Adipocyte (in vitro differentiated cells): ENCODE measurements at regions not wholly inside any gene's neighbourhood (a gene's known extent, or its start where the extent isn't known, plus 50 kb on each side); places are given as distances from the start of the nearest gene placed in this dataset.
"Not testable (repeated sequence)": the region's sequence is repeated elsewhere in the genome, so short reads cannot be mapped to it uniquely, and the experiment has no call there.

Source experiments
- DNase-seq: peaks from one replicate; pipeline ENCODE4 v3.0.0-alpha.2; 2015; ENCODE audit warnings: low read depth
- H3K27me3 ChIP-seq: replicated peaks from 2 replicates; pipeline ENCODE4 v1.7.0; 2013; ENCODE audit warnings: mild to moderate bottlenecking, low read length, moderate library complexity; ENCODE audit not compliant: control insufficient read depth, insufficient read depth
- H3K36me3 ChIP-seq: 2 replicates; pipeline ENCODE4 v1.7.0; 2013; ENCODE audit warnings: low read length, mild to moderate bottlenecking, moderate library complexity; ENCODE audit not compliant: control insufficient read depth, insufficient read depth, severe bottlenecking
- H3K4me1 ChIP-seq: 2 replicates; pipeline ENCODE4 v1.7.0; 2013; ENCODE audit warnings: mild to moderate bottlenecking, low read length, moderate library complexity; ENCODE audit not compliant: control insufficient read depth, insufficient read depth
- H3K4me3 ChIP-seq: 2 replicates; pipeline ENCODE4 v1.7.0; 2013; ENCODE audit warnings: mild to moderate bottlenecking, low read length, moderate library complexity
- H3K9ac ChIP-seq: 2 replicates; pipeline ENCODE4 v1.7.0; 2013; ENCODE audit warnings: mild to moderate bottlenecking, low read length, moderate library complexity
- H3K9me3 ChIP-seq: 2 replicates; pipeline ENCODE4 v1.7.0; 2013; ENCODE audit warnings: mild to moderate bottlenecking, low read length, moderate library complexity; ENCODE audit not compliant: control insufficient read depth

GRCh38 chr7:110531186-110531585, 559.7 kb upstream of the LRRN3 start:
- H3K4me1 ChIP-seq, result peaks cover 8% of the 10 kb centered on the region
- H3K9me3 ChIP-seq, result peaks cover 3% of the 10 kb centered on the region
- H3K9ac ChIP-seq, result no peak overlapping the region
- no peak overlapping the region for H3K4me3 ChIP-seq
- no peaks in the 10 kb centered on the region for H3K27me3 ChIP-seq
- DNase-seq, result peak; percentile 38
- no peaks in the 10 kb centered on the region for H3K36me3 ChIP-seq

GRCh38 chr7:110534241-110534931, 556.5 kb upstream of the LRRN3 start:
- no peaks in the 10 kb centered on the region for H3K36me3 ChIP-seq
- no peaks in the 10 kb centered on the region for H3K27me3 ChIP-seq
- no peak overlapping the region for H3K4me3 ChIP-seq
- no peaks in the 10 kb centered on the region for H3K9me3 ChIP-seq
- DNase-seq, result peak; percentile 62
- peak overlapping the region; percentile 0 for H3K9ac ChIP-seq
- H3K4me1 ChIP-seq, result peaks cover 8% of the 10 kb centered on the region

GRCh38 chr7:110539216-110539615, 551.7 kb upstream of the LRRN3 start:
- H3K9ac ChIP-seq, result no peak overlapping the region
- no peaks in the 10 kb centered on the region for H3K9me3 ChIP-seq
- DNase-seq, result peak; percentile 22
- no peaks in the 10 kb centered on the region for H3K27me3 ChIP-seq
- H3K36me3 ChIP-seq, result no peaks in the 10 kb centered on the region
- H3K4me1 ChIP-seq, result peaks cover 8% of the 10 kb centered on the region
- no peak overlapping the region for H3K4me3 ChIP-seq

GRCh38 chr7:110541962-110542361, 549.0 kb upstream of the LRRN3 start:
- peak; percentile 10 for DNase-seq
- Histone ChIP-seq H3K4me3 (no peak overlapping the region), H3K9ac (no peak overlapping the region), H3K9me3 (no peaks in the 10 kb centered on the region), H3K36me3 (no peaks in the 10 kb centered on the region), H3K27me3 (no peaks in the 10 kb centered on the region), H3K4me1 (no peaks in the 10 kb centered on the region)

- H3K9ac ChIP-seq, result no peak overlapping the region
- no peak for DNase-seq
- no peaks in the 10 kb centered on the region for H3K4me1 ChIP-seq
- H3K27me3 ChIP-seq, result no peaks in the 10 kb centered on the region
- H3K4me3 ChIP-seq, result no peak overlapping the region
- H3K36me3 ChIP-seq, result no peaks in the 10 kb centered on the region
- no peaks in the 10 kb centered on the region for H3K9me3 ChIP-seq
Measured at GRCh38 chr7:110544194-110544593, 546.7 kb upstream of the LRRN3 start.

GRCh38 chr7:110548372-110548771, 542.6 kb upstream of the LRRN3 start:
- no peak for DNase-seq
- Histone ChIP-seq H3K9ac (no peak overlapping the region), H3K36me3 (no peaks in the 10 kb centered on the region), H3K4me3 (no peak overlapping the region), H3K27me3 (no peaks in the 10 kb centered on the region), H3K9me3 (peaks cover 6% of the 10 kb centered on the region), H3K4me1 (no peaks in the 10 kb centered on the region)

GRCh38 chr7:110557136-110557535, 533.8 kb upstream of the LRRN3 start:
- peaks cover 5% of the 10 kb centered on the region for H3K9me3 ChIP-seq
- no peak for DNase-seq
- no peak overlapping the region for H3K9ac ChIP-seq
- no peaks in the 10 kb centered on the region for H3K4me1 ChIP-seq
- no peak overlapping the region for H3K4me3 ChIP-seq
- H3K27me3 ChIP-seq, result no peaks in the 10 kb centered on the region
- no peaks in the 10 kb centered on the region for H3K36me3 ChIP-seq

GRCh38 chr7:110563286-110563685, 527.6 kb upstream of the LRRN3 start:
- not testable (repeated sequence) for H3K9ac ChIP-seq, H3K4me3 ChIP-seq, H3K36me3 ChIP-seq, H3K4me1 ChIP-seq, H3K27me3 ChIP-seq, H3K9me3 ChIP-seq, DNase-seq

- no peaks in the 10 kb centered on the region for H3K9me3 ChIP-seq
- no peaks in the 10 kb centered on the region for H3K4me1 ChIP-seq
- no peaks in the 10 kb centered on the region for H3K27me3 ChIP-seq
- no peak overlapping the region for H3K4me3 ChIP-seq
- H3K36me3 ChIP-seq, result no peaks in the 10 kb centered on the region
- H3K9ac ChIP-seq, result no peak overlapping the region
- no peak for DNase-seq
Measured at GRCh38 chr7:110564246-110564645, 526.7 kb upstream of the LRRN3 start.

- Histone ChIP-seq H3K9me3 (no peaks in the 10 kb centered on the region), H3K36me3 (no peaks in the 10 kb centered on the region), H3K4me3 (no peak overlapping the region), H3K4me1 (no peaks in the 10 kb centered on the region), H3K9ac (no peak overlapping the region), H3K27me3 (no peaks in the 10 kb centered on the region)
- DNase-seq, result no peak
Measured at GRCh38 chr7:110568388-110568787, 522.5 kb upstream of the LRRN3 start.

GRCh38 chr7:110568932-110569331, 522.0 kb upstream of the LRRN3 start:
- no peaks in the 10 kb centered on the region for H3K36me3 ChIP-seq
- H3K4me1 ChIP-seq, result no peaks in the 10 kb centered on the region
- no peaks in the 10 kb centered on the region for H3K9me3 ChIP-seq
- no peaks in the 10 kb centered on the region for H3K27me3 ChIP-seq
- no peak overlapping the region for H3K4me3 ChIP-seq
- H3K9ac ChIP-seq, result no peak overlapping the region
- peak; percentile 33 for DNase-seq
